LNCAP (cell line): ENCODE measurements at regions not wholly inside any gene's neighbourhood (a gene's known extent, or its start where the extent isn't known, plus 50 kb on each side); places are given as distances from the start of the nearest gene placed in this dataset.

ENCODE experiments used
- CTCF ChIP-seq: fragments of 450-650 bp; IDR thresholded peaks from 2 replicates; pipeline ENCODE4 v1.5.1; 2017; ENCODE audit warnings: mild to moderate bottlenecking

GRCh38 chr11:112310848-112311247, 50.2 kb upstream of the PLET1 start:
- TF ChIP-seq CTCF, result no peak

GRCh38 chr11:112315057-112315720, 54.5 kb upstream of the PLET1 start:
- no peak for TF ChIP-seq CTCF

- no peak for TF ChIP-seq CTCF
Measured at GRCh38 chr11:112315861-112316739, 55.4 kb upstream of the PLET1 start.

- no peak for TF ChIP-seq CTCF
Measured at GRCh38 chr11:112316971-112317370, 56.3 kb upstream of the PLET1 start.

GRCh38 chr11:112318184-112318591, 57.5 kb upstream of the PLET1 start:
- no peak for TF ChIP-seq CTCF

- no peak for TF ChIP-seq CTCF
Measured at GRCh38 chr11:112318661-112319060, 58.0 kb upstream of the PLET1 start.

- TF ChIP-seq CTCF, result no peak
Measured at GRCh38 chr11:112320668-112321067, 60.0 kb upstream of the PLET1 start.
